PC-9 (cell line): ENCODE measurements at regions not wholly inside any gene's neighbourhood (a gene's known extent, or its start where the extent isn't known, plus 50 kb on each side); places are given as distances from the start of the nearest gene placed in this dataset.

Experiments used
- EZH2 ChIP-seq: fragments of 200-600 bp; sonication (generic); IDR thresholded peaks from 2 replicates; pipeline ENCODE4 v1.8.0; 2017; ENCODE audit warnings: antibody characterized with exemption, low read depth
- TF ChIP-seq, protein P1 (sequence below): fragments of 200-600 bp; sonication (generic); conservative IDR thresholded peaks from 2 replicates; pipeline ENCODE4 v1.6.1; 2017; ENCODE audit warnings: mixed run types, antibody characterized with exemption, mild to moderate bottlenecking, moderate library complexity

DNA sequence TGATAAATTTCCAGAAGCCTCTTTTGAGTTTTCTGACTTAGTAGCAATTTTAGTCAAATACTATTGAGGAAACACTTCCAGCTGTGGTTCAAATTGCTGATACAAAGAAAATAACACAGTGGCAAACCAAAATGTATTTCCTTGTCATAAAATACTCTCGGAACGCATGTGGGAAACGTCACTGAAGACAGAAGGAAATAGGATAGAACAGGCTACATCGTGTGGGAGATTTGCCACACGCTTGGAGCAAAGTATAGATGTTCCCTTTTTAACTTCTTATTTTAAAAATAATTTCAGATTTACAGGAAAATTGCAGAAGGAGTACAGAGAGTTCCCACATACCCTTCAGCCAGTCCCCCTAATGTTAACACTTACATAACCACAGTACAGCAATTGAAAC is 88.8 kb downstream of the ING1 start:
- TF ChIP-seq, protein P1, sequence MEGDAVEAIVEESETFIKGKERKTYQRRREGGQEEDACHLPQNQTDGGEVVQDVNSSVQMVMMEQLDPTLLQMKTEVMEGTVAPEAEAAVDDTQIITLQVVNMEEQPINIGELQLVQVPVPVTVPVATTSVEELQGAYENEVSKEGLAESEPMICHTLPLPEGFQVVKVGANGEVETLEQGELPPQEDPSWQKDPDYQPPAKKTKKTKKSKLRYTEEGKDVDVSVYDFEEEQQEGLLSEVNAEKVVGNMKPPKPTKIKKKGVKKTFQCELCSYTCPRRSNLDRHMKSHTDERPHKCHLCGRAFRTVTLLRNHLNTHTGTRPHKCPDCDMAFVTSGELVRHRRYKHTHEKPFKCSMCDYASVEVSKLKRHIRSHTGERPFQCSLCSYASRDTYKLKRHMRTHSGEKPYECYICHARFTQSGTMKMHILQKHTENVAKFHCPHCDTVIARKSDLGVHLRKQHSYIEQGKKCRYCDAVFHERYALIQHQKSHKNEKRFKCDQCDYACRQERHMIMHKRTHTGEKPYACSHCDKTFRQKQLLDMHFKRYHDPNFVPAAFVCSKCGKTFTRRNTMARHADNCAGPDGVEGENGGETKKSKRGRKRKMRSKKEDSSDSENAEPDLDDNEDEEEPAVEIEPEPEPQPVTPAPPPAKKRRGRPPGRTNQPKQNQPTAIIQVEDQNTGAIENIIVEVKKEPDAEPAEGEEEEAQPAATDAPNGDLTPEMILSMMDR, result no peak
- no peak for TF ChIP-seq EZH2
